Thyroid gland (tissue), 4 donors: ENCODE measurements at regions not wholly inside any gene's neighbourhood (a gene's known extent, or its start where the extent isn't known, plus 50 kb on each side); places are given as distances from the start of the nearest gene placed in this dataset.
A peak's percentile ranks its signal among the peaks of the same experiment; 100 is the strongest.

Source experiments
- DNase-seq, 2 donors: peaks; one replicate each; pipeline ENCODE4 v3.0.0-alpha.2; 2019
- H3K27ac ChIP-seq, 3 donors: fragments of 200-600 bp; sonication (generic); 1 replicate in 2 of 3; 2 replicates in 1 of 3; pipeline ENCODE4 v1.5.1; 2016 to 2019; ENCODE audit warnings: mild to moderate bottlenecking in 1 of 3, moderate library complexity in 1 of 3
- H3K27me3 ChIP-seq: fragments of 200-600 bp; sonication (generic); one replicate; pipeline ENCODE4 v1.5.1; 2019
- H3K36me3 ChIP-seq, 2 donors: fragments of 200-600 bp; sonication (generic); one replicate each; pipeline ENCODE4 v1.5.1; 2016 to 2019
- H3K4me1 ChIP-seq, 2 donors: fragments of 200-600 bp; sonication (generic); one replicate each; pipeline ENCODE4 v1.5.1; 2017 to 2019
- H3K4me3 ChIP-seq, 3 donors: fragments of 200-600 bp; sonication (generic); replicated peaks in 1 of 3; 1 replicate in 2 of 3; 2 replicates in 1 of 3; pipeline ENCODE4 v1.5.1; 2016; ENCODE audit warnings: mild to moderate bottlenecking in 1 of 3
- H3K9me3 ChIP-seq: fragments of 200-600 bp; sonication (generic); one replicate; pipeline ENCODE4 v1.5.1; 2017
- POLR2A ChIP-seq, 2 donors: fragments of 450-650 bp; IDR thresholded peaks; one replicate each; pipeline ENCODE4 v1.6.1; 2017; ENCODE audit warnings: antibody characterized with exemption in 2 of 2, mild to moderate bottlenecking in 2 of 2, moderate library complexity in 1 of 2
- WGBS, 2 donors: methylation state at CpG; one replicate each; pipeline ENCODE4 v1.1.5; 2017; 5-methylcytosine and 5-hydroxymethylcytosine counted together
- intact Hi-C: fragments of 100-400 bp; cut with DNase I; formaldehyde crosslinking; loops from one replicate; pipeline ENCODE4 v1.15.1; 2023
- TF ChIP-seq, protein P1 (sequence below), 6 experiments: fragments of 200-600 bp in 3 of 6; fragments of 450-650 bp in 3 of 6; sonication (generic) in 3 of 6; IDR thresholded peaks; one replicate each; pipeline ENCODE4 v1.5.1; 2016 to 2019; ENCODE audit warnings: antibody characterized with exemption in 6 of 6, mild to moderate bottlenecking in 2 of 6, inconsistent platforms in 1 of 6, moderate library complexity in 1 of 6

DNA sequence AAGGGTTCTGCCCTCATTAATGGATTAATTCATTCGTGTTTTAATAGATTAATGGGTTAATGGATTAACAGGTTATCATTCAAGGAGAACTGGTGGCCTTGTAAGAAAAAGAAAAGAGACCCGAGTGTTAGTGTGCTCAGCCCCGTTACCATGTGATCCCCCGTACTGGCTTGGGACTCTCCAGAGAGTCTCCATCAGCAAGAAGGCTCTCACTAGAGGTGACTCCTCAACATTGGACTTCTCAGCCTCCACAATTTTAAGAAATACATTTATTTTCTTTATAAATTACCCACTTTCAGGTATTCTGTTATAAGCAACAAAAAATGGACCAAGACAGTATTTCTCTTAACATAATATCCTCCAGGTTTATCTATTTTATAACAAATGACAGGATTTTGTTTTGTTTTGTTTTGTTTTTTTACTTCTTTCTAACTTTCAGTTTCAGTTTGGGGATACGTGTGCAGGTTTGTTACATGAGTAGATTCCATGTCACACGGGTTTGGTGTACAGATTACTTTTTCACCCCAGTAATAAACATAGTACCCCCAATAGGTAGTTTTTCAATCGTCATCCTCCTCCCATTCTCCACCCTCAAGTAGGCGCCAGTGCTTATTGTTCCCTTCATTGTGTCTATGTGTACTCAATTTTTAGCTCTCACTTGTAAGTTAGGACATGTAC, 456.1 kb downstream of the DNAH5 start:
- Histone ChIP-seq H3K4me1 (no peaks in the 10 kb centered on the region), H3K4me3 (no peak overlapping the region), H3K9me3 (no peaks in the 10 kb centered on the region), H3K27me3 (no peaks in the 10 kb centered on the region), H3K36me3 (no peaks in the 10 kb centered on the region), H3K27ac (no peak overlapping the region)
- no peak for TF ChIP-seq POLR2A (IDR thresholded peaks at IDR 0.05)
- TF ChIP-seq, protein P1, sequence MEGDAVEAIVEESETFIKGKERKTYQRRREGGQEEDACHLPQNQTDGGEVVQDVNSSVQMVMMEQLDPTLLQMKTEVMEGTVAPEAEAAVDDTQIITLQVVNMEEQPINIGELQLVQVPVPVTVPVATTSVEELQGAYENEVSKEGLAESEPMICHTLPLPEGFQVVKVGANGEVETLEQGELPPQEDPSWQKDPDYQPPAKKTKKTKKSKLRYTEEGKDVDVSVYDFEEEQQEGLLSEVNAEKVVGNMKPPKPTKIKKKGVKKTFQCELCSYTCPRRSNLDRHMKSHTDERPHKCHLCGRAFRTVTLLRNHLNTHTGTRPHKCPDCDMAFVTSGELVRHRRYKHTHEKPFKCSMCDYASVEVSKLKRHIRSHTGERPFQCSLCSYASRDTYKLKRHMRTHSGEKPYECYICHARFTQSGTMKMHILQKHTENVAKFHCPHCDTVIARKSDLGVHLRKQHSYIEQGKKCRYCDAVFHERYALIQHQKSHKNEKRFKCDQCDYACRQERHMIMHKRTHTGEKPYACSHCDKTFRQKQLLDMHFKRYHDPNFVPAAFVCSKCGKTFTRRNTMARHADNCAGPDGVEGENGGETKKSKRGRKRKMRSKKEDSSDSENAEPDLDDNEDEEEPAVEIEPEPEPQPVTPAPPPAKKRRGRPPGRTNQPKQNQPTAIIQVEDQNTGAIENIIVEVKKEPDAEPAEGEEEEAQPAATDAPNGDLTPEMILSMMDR (IDR thresholded peaks at IDR 0.05): no peak
- no peak for DNase-seq
- intact Hi-C loops: no loop called here
- WGBS, 2 donors: 77 to 81% methylated on average over 8 of the region's 8 CpGs

DNA sequence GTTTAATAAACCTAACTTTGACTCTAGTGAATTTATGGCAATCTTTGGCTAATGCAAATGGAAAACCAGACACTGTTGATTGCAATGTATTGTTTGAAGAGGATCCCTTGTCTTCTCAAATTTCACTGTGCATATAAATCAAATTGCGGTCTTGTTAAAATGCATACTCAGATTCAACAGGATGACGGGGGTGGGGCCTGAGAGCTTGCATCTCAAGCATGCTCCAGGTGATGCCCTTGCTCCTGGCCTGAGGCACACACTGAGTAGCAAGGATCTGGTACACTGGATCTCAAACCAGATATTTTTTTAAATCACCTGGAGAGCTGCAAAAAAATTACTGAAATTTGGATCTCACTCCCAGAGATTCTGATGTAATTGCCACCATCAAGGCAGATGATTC, 463.7 kb downstream of the DNAH5 start:
- Histone ChIP-seq H3K27ac (no peak overlapping the region), H3K36me3 (no peaks in the 10 kb centered on the region), H3K4me1 (no peaks in the 10 kb centered on the region), H3K4me3 (no peak overlapping the region), H3K9me3 (no peaks in the 10 kb centered on the region), H3K27me3 (no peaks in the 10 kb centered on the region)
- intact Hi-C loops: no loop called here
- 79 to 85% methylated on average over 2 of the region's 2 CpGs for whole genome bisulfite sequencing, 2 donors
- TF ChIP-seq, protein P1 (IDR thresholded peaks at IDR 0.05): no peak
- no peak for TF ChIP-seq POLR2A (IDR thresholded peaks at IDR 0.05)
- no peak for DNase-seq

DNA sequence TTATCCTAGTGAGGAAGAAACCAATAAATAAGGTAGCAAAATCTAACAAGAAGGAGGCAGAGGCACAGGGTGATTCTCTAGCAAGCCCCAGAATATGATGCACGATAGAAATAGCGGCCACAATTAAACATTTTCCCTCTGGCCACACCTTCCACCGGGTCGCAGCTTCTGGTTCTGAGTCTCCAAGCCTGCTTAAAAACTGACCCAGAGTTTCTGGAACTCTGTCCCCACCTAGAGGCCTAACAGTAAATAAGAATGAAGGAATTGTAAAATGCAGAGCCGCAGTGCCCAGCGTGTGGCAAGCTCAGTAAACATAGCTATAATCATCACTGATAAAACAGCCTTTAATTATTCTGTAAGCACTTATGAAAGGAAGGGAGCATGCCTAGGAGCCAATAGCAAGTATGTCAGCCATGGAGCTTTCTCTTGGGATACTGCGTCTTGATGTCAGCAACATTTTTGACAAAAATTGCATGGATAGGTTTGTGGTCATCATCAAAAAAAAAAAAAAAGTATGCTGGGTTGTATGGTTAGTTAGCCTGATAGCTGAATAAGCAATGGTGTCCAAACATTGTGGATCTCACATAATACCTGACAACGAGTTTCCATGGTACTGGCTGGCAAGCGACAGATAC, 465.5 kb downstream of the DNAH5 start:
- peak in 1 of 2 donors; percentile 2 for DNase-seq
- no peak for TF ChIP-seq POLR2A (IDR thresholded peaks at IDR 0.05)
- TF ChIP-seq, protein P1 (IDR thresholded peaks at IDR 0.05): peak in 3 of 6 experiments; percentile 18 to 32 (median 30)
- intact Hi-C loops: no loop called here
- Histone ChIP-seq H3K9me3 (no peaks in the 10 kb centered on the region), H3K27ac (no peak overlapping the region), H3K4me1 (no peaks in the 10 kb centered on the region), H3K27me3 (no peaks in the 10 kb centered on the region), H3K36me3 (no peaks in the 10 kb centered on the region), H3K4me3 (no peak overlapping the region)
- 28 to 36% methylated on average over 9 of the region's 9 CpGs for WGBS, 2 donors

DNA sequence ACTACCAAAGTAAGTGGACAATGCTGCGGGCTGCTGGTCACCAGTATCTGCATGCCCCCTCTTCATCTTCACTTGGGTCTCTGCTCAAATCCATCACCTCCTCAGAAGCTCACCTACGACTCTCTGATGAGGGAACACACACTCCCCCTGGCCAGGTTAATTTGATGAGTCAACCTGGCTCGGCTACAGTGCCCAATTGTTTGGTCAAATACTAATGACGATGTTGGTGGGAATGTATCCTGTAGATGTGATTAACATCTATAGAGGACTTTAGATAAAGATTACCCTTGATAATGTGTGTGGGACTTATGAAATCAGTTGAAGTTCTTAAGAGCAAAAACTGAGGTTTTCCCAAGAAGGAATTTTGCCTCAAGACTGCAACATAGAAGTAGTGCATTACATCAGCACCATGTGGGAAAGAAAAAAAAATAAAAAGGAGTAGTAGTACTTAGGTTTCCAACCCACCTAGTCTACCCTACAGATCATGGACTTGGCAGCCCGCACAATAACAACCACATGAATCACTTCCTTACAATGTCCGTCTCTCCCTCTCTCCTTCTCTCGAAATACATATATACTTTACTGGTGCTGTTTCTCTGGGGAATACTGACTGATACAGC, 467.3 kb downstream of the DNAH5 start:
- Histone ChIP-seq H3K27me3 (no peaks in the 10 kb centered on the region), H3K27ac (no peak overlapping the region), H3K4me3 (no peak overlapping the region), H3K36me3 (no peaks in the 10 kb centered on the region), H3K9me3 (no peaks in the 10 kb centered on the region), H3K4me1 (no peaks in the 10 kb centered on the region)
- TF ChIP-seq POLR2A (IDR thresholded peaks at IDR 0.05): no peak
- TF ChIP-seq, protein P1 (IDR thresholded peaks at IDR 0.05): no peak
- 77 to 79% methylated on average over 7 of the region's 7 CpGs for whole genome bisulfite sequencing, 2 donors
- no peak for DNase-seq
- intact Hi-C loops: no loop called here

DNA sequence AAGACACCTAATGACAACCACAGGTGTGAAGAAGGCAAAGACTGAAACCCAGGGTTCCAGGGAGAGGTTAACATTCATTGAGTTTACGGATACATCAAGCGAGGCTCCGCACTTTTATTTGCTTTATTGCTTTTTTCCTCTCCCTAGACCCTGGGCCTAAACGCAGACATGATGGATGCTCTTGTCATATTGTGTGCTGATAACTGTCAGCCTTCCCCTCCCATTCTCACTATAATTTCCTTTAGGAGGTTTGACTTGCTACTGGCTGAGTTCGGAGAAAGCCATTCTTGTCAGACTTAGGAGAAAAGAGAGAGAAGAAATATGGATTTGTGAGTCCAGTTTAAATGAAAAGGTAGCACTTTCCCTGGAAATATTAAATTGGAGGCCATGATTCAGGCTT, 471.6 kb downstream of the DNAH5 start:
- WGBS, 2 donors: 72 to 73% methylated on average over 5 of the region's 5 CpGs
- no peak overlapping the region for H3K27ac ChIP-seq
- H3K4me1 ChIP-seq: no peaks in the 10 kb centered on the region
- no peaks in the 10 kb centered on the region for H3K9me3 ChIP-seq
- TF ChIP-seq, protein P1 (IDR thresholded peaks at IDR 0.05): no peak
- no peak for TF ChIP-seq POLR2A (IDR thresholded peaks at IDR 0.05)
- no peak overlapping the region for H3K4me3 ChIP-seq
- H3K36me3 ChIP-seq: no peaks in the 10 kb centered on the region
- intact Hi-C loops: no loop called here
- DNase-seq: no peak
- H3K27me3 ChIP-seq: no peaks in the 10 kb centered on the region
